Stimulated activated naive CD8-positive, alpha-beta T cell treated with anti-CD3 and anti-CD28 coated beads, Interleukin-15, amount 100 ng/mL, for 72 hours (primary cell): ENCODE measurements at regions not wholly inside any gene's neighbourhood (a gene's known extent, or its start where the extent isn't known, plus 50 kb on each side); places are given as distances from the start of the nearest gene placed in this dataset.
"Not testable (repeated sequence)": the region's sequence is repeated elsewhere in the genome, so short reads cannot be mapped to it uniquely, and the experiment has no call there.

Experiments
- ATAC-seq: fragments of 150-1000 bp; cut with Tn5 transposase; 2 replicates; pipeline ENCODE4 v1.10.0; 2021; ENCODE audit warnings: mild to moderate bottlenecking, moderate library complexity
- DNase-seq, 2 donors: peaks; one replicate each; pipeline ENCODE4 v3.0.0; 2021 to 2022
- H3K27ac Mint-ChIP-seq, 2 donors: one replicate each; pipeline ENCODE4 v1.8.0; 2022; ENCODE audit warnings: mild to moderate bottlenecking in 2 of 2, mixed read lengths in 2 of 2, moderate library complexity in 2 of 2
- H3K27me3 Mint-ChIP-seq: one replicate; pipeline ENCODE4 v1.8.0; 2022; ENCODE audit warnings: mixed read lengths
- H3K4me1 Mint-ChIP-seq: one replicate; pipeline ENCODE4 v1.8.0; 2022; ENCODE audit warnings: mild to moderate bottlenecking, mixed read lengths
- H3K4me3 Mint-ChIP-seq, 2 donors: one replicate each; pipeline ENCODE4 v1.8.0; 2022; ENCODE audit warnings: mild to moderate bottlenecking in 2 of 2, mixed read lengths in 2 of 2, moderate library complexity in 1 of 2
- H3K9me3 Mint-ChIP-seq, 2 donors: one replicate each; pipeline ENCODE4 v1.8.0; 2022; ENCODE audit warnings: mixed read lengths in 2 of 2

- Mint-ChIP-seq H3K4me3 (no peak overlapping the region), H3K27ac (no peak overlapping the region), H3K4me1 (no peaks in the 10 kb centered on the region), H3K9me3 (peaks cover 12 to 13% of the 10 kb centered on the region in 2 donors), H3K27me3 (no peaks in the 10 kb centered on the region)
- no peak for ATAC-seq
- DNase-seq = no peak
Measured at GRCh38 chr3:59249698-59250361, 200.0 kb upstream of the CFAP20DC start.

- ATAC-seq (no peak), DNase-seq (no peak)
- Mint-ChIP-seq H3K27me3 (no peaks in the 10 kb centered on the region), H3K27ac (no peak overlapping the region), H3K9me3 (peaks cover 13% of the 10 kb centered on the region in 2 donors), H3K4me3 (no peak overlapping the region), H3K4me1 (no peaks in the 10 kb centered on the region)
Measured at GRCh38 chr3:59249004-59249403, 199.2 kb upstream of the CFAP20DC start.

GRCh38 chr3:59247402-59247841, 197.6 kb upstream of the CFAP20DC start:
- Mint-ChIP-seq H3K27ac (no peak overlapping the region), H3K4me3 (no peak overlapping the region), H3K27me3 (no peaks in the 10 kb centered on the region), H3K9me3 (peaks cover 19 to 27% of the 10 kb centered on the region in 2 donors), H3K4me1 (no peaks in the 10 kb centered on the region)
- ATAC-seq (no peak), DNase-seq (no peak)

GRCh38 chr3:59246719-59247401, 197.0 kb upstream of the CFAP20DC start:
- no peaks in the 10 kb centered on the region for H3K27me3 Mint-ChIP-seq
- no peaks in the 10 kb centered on the region for H3K4me1 Mint-ChIP-seq
- DNase-seq = no peak
- H3K27ac Mint-ChIP-seq = no peak overlapping the region
- peaks cover 19 to 27% of the 10 kb centered on the region in 2 donors for H3K9me3 Mint-ChIP-seq
- ATAC-seq = no peak
- no peak overlapping the region for H3K4me3 Mint-ChIP-seq

GRCh38 chr3:59245859-59246501, 196.2 kb upstream of the CFAP20DC start:
- Mint-ChIP-seq H3K9me3 (peaks cover 23 to 27% of the 10 kb centered on the region in 2 donors), H3K27ac (no peak overlapping the region), H3K4me1 (no peaks in the 10 kb centered on the region), H3K27me3 (no peaks in the 10 kb centered on the region), H3K4me3 (no peak overlapping the region)
- no peak for DNase-seq
- ATAC-seq = no peak

GRCh38 chr3:59245300-59245858, 195.6 kb upstream of the CFAP20DC start:
- no peak for DNase-seq
- no peaks in the 10 kb centered on the region for H3K27me3 Mint-ChIP-seq
- H3K4me1 Mint-ChIP-seq = no peaks in the 10 kb centered on the region
- no peak overlapping the region for H3K4me3 Mint-ChIP-seq
- peaks cover 23 to 27% of the 10 kb centered on the region in 2 donors for H3K9me3 Mint-ChIP-seq
- no peak overlapping the region for H3K27ac Mint-ChIP-seq
- ATAC-seq = no peak

GRCh38 chr3:59244343-59244742, 194.5 kb upstream of the CFAP20DC start:
- no peaks in the 10 kb centered on the region for H3K4me1 Mint-ChIP-seq
- peaks cover 20 to 25% of the 10 kb centered on the region in 2 donors for H3K9me3 Mint-ChIP-seq
- no peak for DNase-seq
- ATAC-seq = no peak
- no peak overlapping the region for H3K27ac Mint-ChIP-seq
- no peak overlapping the region for H3K4me3 Mint-ChIP-seq
- H3K27me3 Mint-ChIP-seq = no peaks in the 10 kb centered on the region

- no peak for ATAC-seq
- Mint-ChIP-seq H3K27me3 (peaks cover 8% of the 10 kb centered on the region), H3K27ac (no peak overlapping the region), H3K9me3 (peaks cover 19 to 25% of the 10 kb centered on the region in 2 donors), H3K4me1 (no peaks in the 10 kb centered on the region), H3K4me3 (no peak overlapping the region)
- DNase-seq = no peak
Measured at GRCh38 chr3:59243476-59243875, 193.7 kb upstream of the CFAP20DC start.

GRCh38 chr3:59240666-59241255, 190.9 kb upstream of the CFAP20DC start:
- H3K4me1 Mint-ChIP-seq = peaks cover 4% of the 10 kb centered on the region
- DNase-seq = no peak
- H3K4me3 Mint-ChIP-seq = no peak overlapping the region
- no peak overlapping the region for H3K27ac Mint-ChIP-seq
- peaks cover 15 to 27% of the 10 kb centered on the region in 2 donors for H3K9me3 Mint-ChIP-seq
- no peak for ATAC-seq
- H3K27me3 Mint-ChIP-seq = peaks cover 16% of the 10 kb centered on the region

GRCh38 chr3:59237121-59237520, 187.3 kb upstream of the CFAP20DC start:
- no peak overlapping the region for H3K4me3 Mint-ChIP-seq
- ATAC-seq (no peak), DNase-seq (no peak)
- H3K4me1 Mint-ChIP-seq = peaks cover 15% of the 10 kb centered on the region
- peaks cover 16% of the 10 kb centered on the region for H3K27me3 Mint-ChIP-seq
- H3K9me3 Mint-ChIP-seq = peaks cover 10 to 12% of the 10 kb centered on the region in 2 donors
- H3K27ac Mint-ChIP-seq = no peak overlapping the region

GRCh38 chr3:59235634-59236012, 185.8 kb upstream of the CFAP20DC start:
- H3K4me1 Mint-ChIP-seq = peaks cover 15% of the 10 kb centered on the region
- ATAC-seq = peak; percentile 97
- H3K4me3 Mint-ChIP-seq = no peak overlapping the region
- peaks cover 20% of the 10 kb centered on the region in 2 donors for H3K9me3 Mint-ChIP-seq
- peak; percentile 17 to 48 for DNase-seq
- no peak overlapping the region for H3K27ac Mint-ChIP-seq
- H3K27me3 Mint-ChIP-seq = peaks cover 16% of the 10 kb centered on the region

GRCh38 chr3:59234884-59235633, 185.2 kb upstream of the CFAP20DC start:
- H3K4me1 Mint-ChIP-seq = peaks cover 15% of the 10 kb centered on the region
- H3K27me3 Mint-ChIP-seq = peaks cover 16% of the 10 kb centered on the region
- no peak for ATAC-seq
- no peak overlapping the region for H3K4me3 Mint-ChIP-seq
- DNase-seq = no peak
- H3K27ac Mint-ChIP-seq = no peak overlapping the region
- peaks cover 21 to 26% of the 10 kb centered on the region in 2 donors for H3K9me3 Mint-ChIP-seq

GRCh38 chr3:59230379-59230778, 180.6 kb upstream of the CFAP20DC start:
- H3K4me3 Mint-ChIP-seq, H3K27me3 Mint-ChIP-seq, DNase-seq, H3K4me1 Mint-ChIP-seq, ATAC-seq: not testable (repeated sequence)
- Mint-ChIP-seq H3K9me3 (peaks cover 25 to 31% of the 10 kb centered on the region in 2 donors), H3K27ac (peak overlapping the region in 1 of 2 donors; percentile 76)

GRCh38 chr3:59213860-59214259, 164.0 kb upstream of the CFAP20DC start:
- H3K4me1 Mint-ChIP-seq = no peaks in the 10 kb centered on the region
- no peak overlapping the region for H3K4me3 Mint-ChIP-seq
- no peaks in the 10 kb centered on the region for H3K9me3 Mint-ChIP-seq
- no peak overlapping the region for H3K27ac Mint-ChIP-seq
- ATAC-seq = no peak
- peaks cover 12% of the 10 kb centered on the region for H3K27me3 Mint-ChIP-seq
- DNase-seq = no peak
